Astrocyte (in vitro differentiated cells and primary cell): ENCODE measurements at regions not wholly inside any gene's neighbourhood (a gene's known extent, or its start where the extent isn't known, plus 50 kb on each side); places are given as distances from the start of the nearest gene placed in this dataset.

Experiments used
- EZH2 ChIP-seq: IDR thresholded peaks from 2 replicates; pipeline ENCODE4 v1.6.1; 2012; ENCODE audit warnings: mild to moderate bottlenecking, low read length, inconsistent platforms; ENCODE audit not compliant: insufficient read depth
- TF ChIP-seq, protein P1 (sequence below): IDR thresholded peaks from 2 replicates; pipeline ENCODE4 v1.5.1; 2011; ENCODE audit warnings: low read depth, mild to moderate bottlenecking, inconsistent platforms, low read length, moderate library complexity; ENCODE audit not compliant: insufficient read depth

DNA sequence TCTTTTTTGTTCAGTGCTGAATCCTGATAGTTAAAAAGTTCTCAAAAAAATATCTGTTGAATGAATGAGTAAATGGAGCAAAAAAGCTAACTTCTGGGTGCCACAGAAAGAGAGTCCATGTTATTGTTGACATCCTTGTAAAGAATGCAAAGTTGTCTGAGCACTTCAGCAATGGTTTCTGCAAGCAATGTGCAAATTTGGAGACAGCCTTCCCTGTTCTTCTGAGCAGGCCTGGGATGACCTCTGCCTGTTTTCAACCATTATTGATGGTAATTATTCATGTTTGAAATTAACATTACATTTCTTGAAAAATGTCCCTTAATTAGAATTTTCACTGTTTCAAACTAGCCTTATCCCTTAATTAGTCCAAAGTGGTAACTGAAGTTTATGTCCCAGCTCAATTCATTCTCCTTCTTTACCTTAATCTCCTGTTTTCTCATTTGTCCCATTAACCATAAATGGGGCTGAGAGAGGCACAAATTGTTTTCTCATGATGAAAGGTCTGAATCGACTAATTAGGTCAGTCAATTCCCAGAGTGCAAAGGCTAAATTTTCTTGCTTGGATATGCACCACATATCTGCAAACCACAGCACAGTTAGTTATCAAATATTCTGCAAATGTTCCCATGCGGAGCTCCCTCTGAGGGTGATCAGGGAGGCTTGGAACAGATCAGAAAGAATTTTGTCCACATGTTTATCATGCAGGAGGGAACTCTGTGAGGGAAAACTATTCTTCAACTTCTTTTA is 139.4 kb upstream of the KRR1 start:
- TF ChIP-seq, protein P1, sequence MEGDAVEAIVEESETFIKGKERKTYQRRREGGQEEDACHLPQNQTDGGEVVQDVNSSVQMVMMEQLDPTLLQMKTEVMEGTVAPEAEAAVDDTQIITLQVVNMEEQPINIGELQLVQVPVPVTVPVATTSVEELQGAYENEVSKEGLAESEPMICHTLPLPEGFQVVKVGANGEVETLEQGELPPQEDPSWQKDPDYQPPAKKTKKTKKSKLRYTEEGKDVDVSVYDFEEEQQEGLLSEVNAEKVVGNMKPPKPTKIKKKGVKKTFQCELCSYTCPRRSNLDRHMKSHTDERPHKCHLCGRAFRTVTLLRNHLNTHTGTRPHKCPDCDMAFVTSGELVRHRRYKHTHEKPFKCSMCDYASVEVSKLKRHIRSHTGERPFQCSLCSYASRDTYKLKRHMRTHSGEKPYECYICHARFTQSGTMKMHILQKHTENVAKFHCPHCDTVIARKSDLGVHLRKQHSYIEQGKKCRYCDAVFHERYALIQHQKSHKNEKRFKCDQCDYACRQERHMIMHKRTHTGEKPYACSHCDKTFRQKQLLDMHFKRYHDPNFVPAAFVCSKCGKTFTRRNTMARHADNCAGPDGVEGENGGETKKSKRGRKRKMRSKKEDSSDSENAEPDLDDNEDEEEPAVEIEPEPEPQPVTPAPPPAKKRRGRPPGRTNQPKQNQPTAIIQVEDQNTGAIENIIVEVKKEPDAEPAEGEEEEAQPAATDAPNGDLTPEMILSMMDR, result no peak
- TF ChIP-seq EZH2, result no peak
